DOHH2 (cell line): ENCODE measurements at regions not wholly inside any gene's neighbourhood (a gene's known extent, or its start where the extent isn't known, plus 50 kb on each side); places are given as distances from the start of the nearest gene placed in this dataset.

Experiments
- CTCF ChIP-seq: fragments of 200-600 bp; sonication (generic); IDR thresholded peaks from one replicate; pipeline ENCODE4 v1.5.1; 2014; ENCODE audit warnings: antibody characterized with exemption, mild to moderate bottlenecking, low read depth, low read length; ENCODE audit not compliant: poor library complexity, severe bottlenecking
- EZH2phosphoT487 ChIP-seq: fragments of 200-600 bp; sonication (generic); IDR thresholded peaks from 2 replicates; pipeline ENCODE4 v1.6.1; 2017; ENCODE audit warnings: borderline replicate concordance, mild to moderate bottlenecking, antibody characterized with exemption, low read length, moderate library complexity, mixed read lengths

- no peak for TF ChIP-seq CTCF
- TF ChIP-seq EZH2phosphoT487, result no peak
These were observed 112.4 kb upstream of the RBPJ start for GRCh38 chr4:26208237-26208994.
